CD4-positive, CD25-positive, alpha-beta regulatory T cell (primary cell): ENCODE measurements at regions not wholly inside any gene's neighbourhood (a gene's known extent, or its start where the extent isn't known, plus 50 kb on each side); places are given as distances from the start of the nearest gene placed in this dataset.

Experiments used
- ATAC-seq, 2 donors: fragments of 150-1000 bp; cut with Tn5 transposase; one replicate each; pipeline ENCODE4 v1.10.0; 2021; ENCODE audit warnings: low read depth in 2 of 2, moderate number of reproducible peaks in 2 of 2, moderate library complexity in 1 of 2
- DNase-seq, 3 donors: peaks; one replicate each; pipeline versions ENCODE4 v3.0.0 to v3.0.0-alpha.2; 2012 to 2022; ENCODE audit warnings: mixed read lengths in 1 of 3
- H3K27ac ChIP-seq: one replicate; pipeline ENCODE4 v1.7.0; 2013; ENCODE audit warnings: mild to moderate bottlenecking, low read length; ENCODE audit not compliant: insufficient read depth, poor library complexity, severe bottlenecking
- H3K27me3 ChIP-seq: one replicate; pipeline ENCODE4 v1.7.0; 2013; ENCODE audit warnings: low read length; ENCODE audit not compliant: control insufficient read depth, insufficient read depth
- H3K36me3 ChIP-seq: one replicate; pipeline ENCODE4 v1.7.0; 2013; ENCODE audit warnings: mild to moderate bottlenecking, low read length, moderate library complexity; ENCODE audit not compliant: control insufficient read depth, insufficient read depth
- H3K4me1 ChIP-seq: 2 replicates; pipeline ENCODE4 v1.7.0; 2013; ENCODE audit warnings: mild to moderate bottlenecking, low read length; ENCODE audit not compliant: insufficient read depth, control insufficient read depth, poor library complexity, severe bottlenecking
- H3K4me3 ChIP-seq: one replicate; pipeline ENCODE4 v1.7.0; 2013; ENCODE audit warnings: low read depth, mild to moderate bottlenecking, low read length, moderate library complexity
- H3K9me3 ChIP-seq, 2 experiments: 1 replicate in 1 of 2; 2 replicates in 1 of 2; pipeline ENCODE4 v1.7.0; 2013; ENCODE audit warnings: low read length in 2 of 2, mild to moderate bottlenecking in 1 of 2, moderate library complexity in 1 of 2; ENCODE audit not compliant: control insufficient read depth in 2 of 2
- H3K27ac Mint-ChIP-seq, 3 donors: one replicate each; pipeline ENCODE4 v1.8.0; 2020 to 2022; ENCODE audit warnings: mild to moderate bottlenecking in 3 of 3, mixed read lengths in 3 of 3, moderate library complexity in 2 of 3
- H3K27me3 Mint-ChIP-seq: one replicate; pipeline ENCODE4 v1.8.0; 2022; ENCODE audit warnings: mild to moderate bottlenecking, mixed read lengths
- H3K36me3 Mint-ChIP-seq: one replicate; pipeline ENCODE4 v1.8.0; 2020; ENCODE audit warnings: mixed read lengths
- H3K4me1 Mint-ChIP-seq, 4 donors: one replicate each; pipeline ENCODE4 v1.8.0; 2020 to 2022; ENCODE audit warnings: mixed read lengths in 4 of 4, mild to moderate bottlenecking in 1 of 4
- H3K4me3 Mint-ChIP-seq, 4 donors: one replicate each; pipeline ENCODE4 v1.8.0; 2020 to 2022; ENCODE audit warnings: mild to moderate bottlenecking in 4 of 4, mixed read lengths in 4 of 4, moderate library complexity in 3 of 4
- H3K9me3 Mint-ChIP-seq, 7 donors: one replicate each; pipeline ENCODE4 v1.8.0; 2020 to 2022; ENCODE audit warnings: mixed read lengths in 7 of 7, mild to moderate bottlenecking in 3 of 7, moderate library complexity in 2 of 7

GRCh38 chr13:44220948-44221347 is 152.7 kb upstream of the SERP2 start:
- H3K9me3 Mint-ChIP-seq, result peaks cover 0 to 2% (median 0%) of the 10 kb centered on the region in 7 donors
- H3K27me3 ChIP-seq, result no peaks in the 10 kb centered on the region
- H3K4me3 Mint-ChIP-seq, result no peak overlapping the region
- H3K9me3 ChIP-seq, result no peaks in the 10 kb centered on the region
- H3K36me3 ChIP-seq, result no peaks in the 10 kb centered on the region
- peaks cover 4% of the 10 kb centered on the region for H3K27me3 Mint-ChIP-seq
- no peak overlapping the region for H3K27ac Mint-ChIP-seq
- no peak overlapping the region for H3K27ac ChIP-seq
- no peaks in the 10 kb centered on the region for H3K4me1 ChIP-seq
- no peaks in the 10 kb centered on the region for H3K4me1 Mint-ChIP-seq
- ATAC-seq (no peak), DNase-seq (no peak)
- peaks cover 2% of the 10 kb centered on the region for H3K36me3 Mint-ChIP-seq
- no peak overlapping the region for H3K4me3 ChIP-seq

GRCh38 chr13:44221657-44222056 is 152.0 kb upstream of the SERP2 start:
- no peak overlapping the region for H3K4me3 Mint-ChIP-seq
- peaks cover 4% of the 10 kb centered on the region for H3K27me3 Mint-ChIP-seq
- ATAC-seq (no peak), DNase-seq (no peak)
- Histone ChIP-seq H3K9me3 (no peaks in the 10 kb centered on the region), H3K27me3 (no peaks in the 10 kb centered on the region), H3K4me1 (no peaks in the 10 kb centered on the region), H3K27ac (no peak overlapping the region), H3K36me3 (no peaks in the 10 kb centered on the region), H3K4me3 (no peak overlapping the region)
- H3K27ac Mint-ChIP-seq, result no peak overlapping the region
- H3K9me3 Mint-ChIP-seq, result peaks cover 0 to 2% (median 0%) of the 10 kb centered on the region in 7 donors
- H3K36me3 Mint-ChIP-seq, result no peaks in the 10 kb centered on the region
- no peaks in the 10 kb centered on the region for H3K4me1 Mint-ChIP-seq

GRCh38 chr13:44223770-44224444 is 149.7 kb upstream of the SERP2 start:
- Mint-ChIP-seq H3K36me3 (no peaks in the 10 kb centered on the region), H3K27ac (no peak overlapping the region), H3K27me3 (peaks cover 4% of the 10 kb centered on the region), H3K4me3 (no peak overlapping the region), H3K4me1 (no peaks in the 10 kb centered on the region), H3K9me3 (peaks cover 0 to 6% (median 0%) of the 10 kb centered on the region in 7 donors)
- ATAC-seq (no peak), DNase-seq (no peak)
- Histone ChIP-seq H3K27me3 (peaks cover 2% of the 10 kb centered on the region), H3K4me1 (no peaks in the 10 kb centered on the region), H3K4me3 (no peak overlapping the region), H3K36me3 (no peaks in the 10 kb centered on the region), H3K9me3 (no peaks in the 10 kb centered on the region), H3K27ac (no peak overlapping the region)

- ATAC-seq, result no peak
- H3K4me1 Mint-ChIP-seq, result no peaks in the 10 kb centered on the region
- no peak overlapping the region for H3K27ac Mint-ChIP-seq
- H3K9me3 Mint-ChIP-seq, result peaks cover 0 to 6% (median 0%) of the 10 kb centered on the region in 7 donors
- H3K9me3 ChIP-seq, result no peaks in the 10 kb centered on the region
- no peak for DNase-seq
- H3K4me3 Mint-ChIP-seq, result no peak overlapping the region
- H3K4me3 ChIP-seq, result no peak overlapping the region
- H3K36me3 Mint-ChIP-seq, result no peaks in the 10 kb centered on the region
- peaks cover 4% of the 10 kb centered on the region for H3K27me3 Mint-ChIP-seq
- no peaks in the 10 kb centered on the region for H3K4me1 ChIP-seq
- H3K27ac ChIP-seq, result no peak overlapping the region
- peaks cover 2% of the 10 kb centered on the region for H3K27me3 ChIP-seq
- H3K36me3 ChIP-seq, result no peaks in the 10 kb centered on the region
Observed at GRCh38 chr13:44224450-44225149, 149.0 kb upstream of the SERP2 start.

GRCh38 chr13:44229371-44230030 is 144.1 kb upstream of the SERP2 start:
- no peaks in the 10 kb centered on the region for H3K4me1 Mint-ChIP-seq
- H3K36me3 Mint-ChIP-seq, result no peaks in the 10 kb centered on the region
- Histone ChIP-seq H3K27ac (no peak overlapping the region), H3K4me1 (no peaks in the 10 kb centered on the region), H3K36me3 (no peaks in the 10 kb centered on the region), H3K9me3 (no peaks in the 10 kb centered on the region), H3K27me3 (peaks cover 2% of the 10 kb centered on the region), H3K4me3 (no peak overlapping the region)
- H3K27ac Mint-ChIP-seq, result no peak overlapping the region
- no peak for ATAC-seq
- peaks cover 8% of the 10 kb centered on the region for H3K27me3 Mint-ChIP-seq
- no peak for DNase-seq
- no peak overlapping the region for H3K4me3 Mint-ChIP-seq
- H3K9me3 Mint-ChIP-seq, result peaks cover 0 to 4% (median 0%) of the 10 kb centered on the region in 7 donors

GRCh38 chr13:44230071-44230470 is 143.6 kb upstream of the SERP2 start:
- no peaks in the 10 kb centered on the region for H3K36me3 Mint-ChIP-seq
- Histone ChIP-seq H3K36me3 (no peaks in the 10 kb centered on the region), H3K4me1 (no peaks in the 10 kb centered on the region), H3K9me3 (no peaks in the 10 kb centered on the region), H3K27ac (no peak overlapping the region), H3K27me3 (peaks cover 2% of the 10 kb centered on the region), H3K4me3 (no peak overlapping the region)
- no peaks in the 10 kb centered on the region for H3K4me1 Mint-ChIP-seq
- no peak for DNase-seq
- ATAC-seq, result no peak
- H3K9me3 Mint-ChIP-seq, result peaks cover 0 to 4% (median 0%) of the 10 kb centered on the region in 7 donors
- H3K27ac Mint-ChIP-seq, result no peak overlapping the region
- peaks cover 11% of the 10 kb centered on the region for H3K27me3 Mint-ChIP-seq
- no peak overlapping the region for H3K4me3 Mint-ChIP-seq

GRCh38 chr13:44230736-44231135 is 142.9 kb upstream of the SERP2 start:
- Mint-ChIP-seq H3K27ac (no peak overlapping the region), H3K4me3 (no peak overlapping the region)
- no peak for DNase-seq

More at GRCh38 chr13:44230736-44231135, 142.9 kb upstream of the SERP2 start:
- Histone ChIP-seq H3K4me1 (no peaks in the 10 kb centered on the region), H3K27ac (no peak overlapping the region), H3K27me3 (peaks cover 2% of the 10 kb centered on the region), H3K9me3 (no peaks in the 10 kb centered on the region), H3K36me3 (no peaks in the 10 kb centered on the region), H3K4me3 (no peak overlapping the region)
- no peak for ATAC-seq
- Mint-ChIP-seq H3K36me3 (no peaks in the 10 kb centered on the region), H3K27me3 (peaks cover 11% of the 10 kb centered on the region), H3K9me3 (peaks cover 0 to 4% (median 0%) of the 10 kb centered on the region in 7 donors), H3K4me1 (no peaks in the 10 kb centered on the region)
